Breast epithelium (tissue), 3 donors: ENCODE measurements at regions not wholly inside any gene's neighbourhood (a gene's known extent, or its start where the extent isn't known, plus 50 kb on each side); places are given as distances from the start of the nearest gene placed in this dataset.

Source experiments
- POLR2AphosphoS5 ChIP-seq, 3 donors: sonication (generic); formaldehyde crosslinking; IDR thresholded peaks; one replicate each; pipeline ENCODE4 v1.6.1; 2017; ENCODE audit warnings: antibody characterized with exemption in 3 of 3
- TF ChIP-seq, protein P1 (sequence below), 3 donors: fragments of 450-650 bp; IDR thresholded peaks; one replicate each; pipeline ENCODE4 v1.5.1; 2016 to 2017; ENCODE audit warnings: antibody characterized with exemption in 3 of 3, mild to moderate bottlenecking in 3 of 3, moderate library complexity in 3 of 3

DNA sequence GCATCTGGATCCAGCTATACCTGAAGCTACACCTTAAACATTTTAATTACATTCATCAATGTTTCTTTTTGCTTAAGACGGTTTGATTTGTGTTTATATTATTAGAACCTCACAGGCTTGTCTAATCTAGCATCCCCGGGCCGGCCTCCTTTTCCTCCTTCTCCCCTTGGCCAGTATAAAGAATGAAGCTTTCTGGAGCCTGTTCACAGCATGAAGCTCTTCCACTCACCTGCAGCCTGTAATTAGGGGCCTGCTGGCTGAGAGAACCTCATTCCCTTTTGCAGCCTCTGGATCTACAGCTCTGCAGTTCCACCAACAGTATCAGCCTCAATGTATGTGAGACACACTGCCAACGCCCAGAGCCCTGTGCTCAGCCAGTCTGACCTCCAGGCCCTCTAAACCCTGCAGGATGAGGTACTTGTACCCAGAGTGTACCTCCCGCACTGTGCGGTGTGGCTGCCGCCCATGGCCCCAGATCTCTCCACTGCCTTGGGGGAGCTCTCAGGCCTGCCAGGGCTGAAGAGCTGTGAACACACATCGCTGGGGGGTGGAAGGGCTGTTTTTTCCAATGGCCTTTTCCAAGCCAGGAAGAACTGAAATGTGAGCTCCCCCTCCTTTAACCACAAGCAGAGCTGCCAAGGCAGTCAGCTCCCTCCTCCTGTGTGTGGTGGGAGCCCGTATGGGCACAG lies 114.7 kb upstream of the ALDH1A3 start:
- TF ChIP-seq, protein P1, sequence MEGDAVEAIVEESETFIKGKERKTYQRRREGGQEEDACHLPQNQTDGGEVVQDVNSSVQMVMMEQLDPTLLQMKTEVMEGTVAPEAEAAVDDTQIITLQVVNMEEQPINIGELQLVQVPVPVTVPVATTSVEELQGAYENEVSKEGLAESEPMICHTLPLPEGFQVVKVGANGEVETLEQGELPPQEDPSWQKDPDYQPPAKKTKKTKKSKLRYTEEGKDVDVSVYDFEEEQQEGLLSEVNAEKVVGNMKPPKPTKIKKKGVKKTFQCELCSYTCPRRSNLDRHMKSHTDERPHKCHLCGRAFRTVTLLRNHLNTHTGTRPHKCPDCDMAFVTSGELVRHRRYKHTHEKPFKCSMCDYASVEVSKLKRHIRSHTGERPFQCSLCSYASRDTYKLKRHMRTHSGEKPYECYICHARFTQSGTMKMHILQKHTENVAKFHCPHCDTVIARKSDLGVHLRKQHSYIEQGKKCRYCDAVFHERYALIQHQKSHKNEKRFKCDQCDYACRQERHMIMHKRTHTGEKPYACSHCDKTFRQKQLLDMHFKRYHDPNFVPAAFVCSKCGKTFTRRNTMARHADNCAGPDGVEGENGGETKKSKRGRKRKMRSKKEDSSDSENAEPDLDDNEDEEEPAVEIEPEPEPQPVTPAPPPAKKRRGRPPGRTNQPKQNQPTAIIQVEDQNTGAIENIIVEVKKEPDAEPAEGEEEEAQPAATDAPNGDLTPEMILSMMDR (IDR thresholded peaks at IDR 0.05): no peak
- no peak for TF ChIP-seq POLR2AphosphoS5 (IDR thresholded peaks at IDR 0.05)
